ENCODE measurements at regions not wholly inside any gene's neighbourhood (a gene's known extent, or its start where the extent isn't known, plus 50 kb on each side); places are given as distances from the start of the nearest gene placed in this dataset.

- no peaks in the 10 kb centered on the region for H3K4me1 ChIP-seq (ENCODE audit: control insufficient read depth in 1 of 2, insufficient read depth in 2 of 2, low read length in 2 of 2)
- no peak overlapping the region for H3K27ac ChIP-seq (ENCODE audit: low read depth in 1 of 2, low read length in 2 of 2)
- H3K27me3 ChIP-seq (ENCODE audit: control insufficient read depth in 2 of 2, insufficient read depth in 2 of 2, low read length in 2 of 2): no peaks in the 10 kb centered on the region
- no peak for DNase-seq
- H3K4me3 Mint-ChIP-seq: no peak overlapping the region
- no peak overlapping the region for H2AFZ ChIP-seq (ENCODE audit: insufficient read depth, low read depth, low read length, poor library complexity, severe bottlenecking)
- peaks cover 0 to 10% (median 6%) of the 10 kb centered on the region in 7 donors for H3K9me3 Mint-ChIP-seq
- H3K9me3 ChIP-seq (replicated peaks in 1 of 2; ENCODE audit: control insufficient read depth in 1 of 2, insufficient read depth in 1 of 2, low read length in 2 of 2): peaks cover 6 to 14% of the 10 kb centered on the region in 2 donors
- no peak overlapping the region for H3K27ac Mint-ChIP-seq
- H3K36me3 Mint-ChIP-seq: no peaks in the 10 kb centered on the region
- intact Hi-C loops (cut with micrococcal nuclease): no loop called here
- no peaks in the 10 kb centered on the region for H4K20me1 ChIP-seq (ENCODE audit: insufficient read depth, low read length)
- H3K4me3 ChIP-seq (replicated peaks in 1 of 3; ENCODE audit: low read depth in 2 of 3, low read length in 3 of 3): no peak overlapping the region
- no peaks in the 10 kb centered on the region for H3K4me1 Mint-ChIP-seq
- no peaks in the 10 kb centered on the region for H3K79me2 ChIP-seq (ENCODE audit: insufficient read depth, low read length)
- H3K27me3 Mint-ChIP-seq (ENCODE audit: low read depth in 3 of 3): no peaks in the 10 kb centered on the region
- H3K4me2 ChIP-seq (replicated peaks; ENCODE audit: extremely low read depth, low read length, poor library complexity, severe bottlenecking): no peak overlapping the region
- no peaks in the 10 kb centered on the region for H3K36me3 ChIP-seq (replicated peaks in 1 of 2; ENCODE audit: control insufficient read depth in 1 of 2, insufficient read depth in 2 of 2, low read length in 2 of 2)
- no CpG with 5 or more reads among the region's 2 CpGs for WGBS (ENCODE audit: insufficient coverage)
- TF ChIP-seq, protein P1, sequence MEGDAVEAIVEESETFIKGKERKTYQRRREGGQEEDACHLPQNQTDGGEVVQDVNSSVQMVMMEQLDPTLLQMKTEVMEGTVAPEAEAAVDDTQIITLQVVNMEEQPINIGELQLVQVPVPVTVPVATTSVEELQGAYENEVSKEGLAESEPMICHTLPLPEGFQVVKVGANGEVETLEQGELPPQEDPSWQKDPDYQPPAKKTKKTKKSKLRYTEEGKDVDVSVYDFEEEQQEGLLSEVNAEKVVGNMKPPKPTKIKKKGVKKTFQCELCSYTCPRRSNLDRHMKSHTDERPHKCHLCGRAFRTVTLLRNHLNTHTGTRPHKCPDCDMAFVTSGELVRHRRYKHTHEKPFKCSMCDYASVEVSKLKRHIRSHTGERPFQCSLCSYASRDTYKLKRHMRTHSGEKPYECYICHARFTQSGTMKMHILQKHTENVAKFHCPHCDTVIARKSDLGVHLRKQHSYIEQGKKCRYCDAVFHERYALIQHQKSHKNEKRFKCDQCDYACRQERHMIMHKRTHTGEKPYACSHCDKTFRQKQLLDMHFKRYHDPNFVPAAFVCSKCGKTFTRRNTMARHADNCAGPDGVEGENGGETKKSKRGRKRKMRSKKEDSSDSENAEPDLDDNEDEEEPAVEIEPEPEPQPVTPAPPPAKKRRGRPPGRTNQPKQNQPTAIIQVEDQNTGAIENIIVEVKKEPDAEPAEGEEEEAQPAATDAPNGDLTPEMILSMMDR (IDR thresholded peaks at IDR 0.05): no peak
- no peak overlapping the region for H3K9ac ChIP-seq (ENCODE audit: insufficient read depth, low read length, poor library complexity, severe bottlenecking)
These were observed 462.9 kb upstream of the SGO1 start for GRCh38 chr3:20648921-20649381.

GRCh38 chr3:20648294-20648693 lies 462.3 kb upstream of the SGO1 start:
- no peaks in the 10 kb centered on the region for H3K79me2 ChIP-seq (ENCODE audit: insufficient read depth, low read length)
- no peaks in the 10 kb centered on the region for H3K36me3 ChIP-seq (replicated peaks in 1 of 2; ENCODE audit: control insufficient read depth in 1 of 2, insufficient read depth in 2 of 2, low read length in 2 of 2)
- Mint-ChIP-seq H3K9me3 (peaks cover 0 to 11% (median 6%) of the 10 kb centered on the region in 7 donors), H3K27ac (no peak overlapping the region), H3K27me3 (ENCODE audit: low read depth in 3 of 3) (no peaks in the 10 kb centered on the region), H3K36me3 (no peaks in the 10 kb centered on the region), H3K4me1 (no peaks in the 10 kb centered on the region), H3K4me3 (no peak overlapping the region)
- H2AFZ ChIP-seq (ENCODE audit: insufficient read depth, low read depth, low read length, poor library complexity, severe bottlenecking): no peak overlapping the region
- DNase-seq: no peak
- no peak overlapping the region for H3K9ac ChIP-seq (ENCODE audit: insufficient read depth, low read length, poor library complexity, severe bottlenecking)
- no peaks in the 10 kb centered on the region for H3K27me3 ChIP-seq (ENCODE audit: control insufficient read depth in 2 of 2, insufficient read depth in 2 of 2, low read length in 2 of 2)
- TF ChIP-seq, protein P1 (IDR thresholded peaks at IDR 0.05): no peak
- H3K27ac ChIP-seq (ENCODE audit: low read depth in 1 of 2, low read length in 2 of 2): no peak overlapping the region
- WGBS (ENCODE audit: insufficient coverage): 25% methylated on average over 1 of the region's 2 CpGs
- no peaks in the 10 kb centered on the region for H3K4me1 ChIP-seq (ENCODE audit: control insufficient read depth in 1 of 2, insufficient read depth in 2 of 2, low read length in 2 of 2)
- no peak overlapping the region for H3K4me3 ChIP-seq (replicated peaks in 1 of 3; ENCODE audit: low read depth in 2 of 3, low read length in 3 of 3)
- no peak overlapping the region for H3K4me2 ChIP-seq (replicated peaks; ENCODE audit: extremely low read depth, low read length, poor library complexity, severe bottlenecking)
- H4K20me1 ChIP-seq (ENCODE audit: insufficient read depth, low read length): no peaks in the 10 kb centered on the region
- intact Hi-C loops (cut with micrococcal nuclease): no loop called here
- peaks cover 6 to 14% of the 10 kb centered on the region in 2 donors for H3K9me3 ChIP-seq (replicated peaks in 1 of 2; ENCODE audit: control insufficient read depth in 1 of 2, insufficient read depth in 1 of 2, low read length in 2 of 2)

Measured in CD14-positive monocyte (primary cell).